NCI-H2107 treated with DMSO at 0.1 percent for 48 hours (cell line): ENCODE measurements at regions not wholly inside any gene's neighbourhood (a gene's known extent, or its start where the extent isn't known, plus 50 kb on each side); places are given as distances from the start of the nearest gene placed in this dataset.

ENCODE experiments used
- DNase-seq: peaks from one replicate; lab custom pipeline; 2025; ENCODE audit not compliant: unreplicated experiment; lab: John Stamatoyannopoulos, UW

- DNase-seq: no peak
Measured at GRCh38 chr3:180530276-180530675, 71.7 kb upstream of the TTC14 start.

GRCh38 chr3:180531303-180532278 lies 70.4 kb upstream of the TTC14 start:
- no peak for DNase-seq

- DNase-seq: no peak
Measured at GRCh38 chr3:180534828-180535227, 67.1 kb upstream of the TTC14 start.

- DNase-seq: no peak
Measured at GRCh38 chr3:180538493-180538892, 63.5 kb upstream of the TTC14 start.

- no peak for DNase-seq
Measured at GRCh38 chr3:180543877-180544276, 58.1 kb upstream of the TTC14 start.

GRCh38 chr3:180546863-180547262 lies 55.1 kb upstream of the TTC14 start:
- DNase-seq: no peak

GRCh38 chr3:180548050-180548449 lies 53.9 kb upstream of the TTC14 start:
- DNase-seq: no peak
